Naive B cell (primary cell): ENCODE measurements at regions not wholly inside any gene's neighbourhood (a gene's known extent, or its start where the extent isn't known, plus 50 kb on each side); places are given as distances from the start of the nearest gene placed in this dataset.
A peak's percentile ranks its signal among the peaks of the same experiment; 100 is the strongest.

Experiments
- ATAC-seq, 2 donors: fragments of 150-1000 bp; cut with Tn5 transposase; 2 replicates each; pipeline ENCODE4 v1.10.0; 2021; ENCODE audit warnings: low read depth in 2 of 2, mild to moderate bottlenecking in 2 of 2, moderate library complexity in 2 of 2
- DNase-seq: peaks from one replicate; pipeline ENCODE4 v3.0.0; 2022
- H3K27ac Mint-ChIP-seq, 6 donors: one replicate each; pipeline ENCODE4 v1.8.0; 2020 to 2022; ENCODE audit warnings: mild to moderate bottlenecking in 6 of 6, mixed read lengths in 6 of 6, moderate library complexity in 5 of 6, inconsistent platforms in 2 of 6
- H3K27me3 Mint-ChIP-seq, 3 donors: one replicate each; pipeline ENCODE4 v1.8.0; 2021 to 2022; ENCODE audit warnings: mixed read lengths in 3 of 3, mild to moderate bottlenecking in 1 of 3
- H3K36me3 Mint-ChIP-seq, 2 donors: one replicate each; pipeline ENCODE4 v1.8.0; 2020 to 2022; ENCODE audit warnings: mixed read lengths in 2 of 2, inconsistent platforms in 1 of 2, mild to moderate bottlenecking in 1 of 2
- H3K4me1 Mint-ChIP-seq, 3 donors: one replicate each; pipeline ENCODE4 v1.8.0; 2020 to 2022; ENCODE audit warnings: mixed read lengths in 3 of 3, inconsistent platforms in 1 of 3, mild to moderate bottlenecking in 1 of 3, moderate library complexity in 1 of 3
- H3K4me3 Mint-ChIP-seq, 8 donors: one replicate each; pipeline ENCODE4 v1.8.0; 2020 to 2022; ENCODE audit warnings: mild to moderate bottlenecking in 8 of 8, mixed read lengths in 8 of 8, moderate library complexity in 8 of 8, inconsistent platforms in 2 of 8
- H3K9me3 Mint-ChIP-seq, 7 donors: one replicate each; pipeline ENCODE4 v1.8.0; 2020 to 2022; ENCODE audit warnings: mixed read lengths in 7 of 7, mild to moderate bottlenecking in 5 of 7, inconsistent platforms in 2 of 7, moderate library complexity in 1 of 7

GRCh38 chr2:185128346-185128745 lies 530.0 kb downstream of the ZNF804A start:
- Mint-ChIP-seq H3K36me3 (no peaks in the 10 kb centered on the region), H3K27me3 (no peaks in the 10 kb centered on the region), H3K27ac (peak overlapping the region in 1 of 6 donors; percentile 29), H3K4me3 (no peak overlapping the region), H3K9me3 (peaks cover 0 to 5% (median 3%) of the 10 kb centered on the region in 7 donors), H3K4me1 (no peaks in the 10 kb centered on the region)
- ATAC-seq (no peak), DNase-seq (no peak)

- Mint-ChIP-seq H3K4me3 (no peak overlapping the region), H3K27ac (no peak overlapping the region), H3K9me3 (peaks cover 0 to 8% (median 5%) of the 10 kb centered on the region in 7 donors), H3K4me1 (no peaks in the 10 kb centered on the region), H3K36me3 (no peaks in the 10 kb centered on the region), H3K27me3 (no peaks in the 10 kb centered on the region)
- no peak for DNase-seq
- no peak for ATAC-seq
These were observed 530.7 kb downstream of the ZNF804A start for GRCh38 chr2:185128996-185129395.

GRCh38 chr2:185130685-185131084 lies 532.4 kb downstream of the ZNF804A start:
- Mint-ChIP-seq H3K9me3 (peaks cover 0 to 16% (median 5%) of the 10 kb centered on the region in 7 donors), H3K4me3 (no peak overlapping the region), H3K4me1 (no peaks in the 10 kb centered on the region), H3K36me3 (no peaks in the 10 kb centered on the region), H3K27ac (no peak overlapping the region), H3K27me3 (no peaks in the 10 kb centered on the region)
- no peak for ATAC-seq
- DNase-seq = no peak

GRCh38 chr2:185132501-185133041 lies 534.2 kb downstream of the ZNF804A start:
- Mint-ChIP-seq H3K9me3 (peaks cover 0 to 14% (median 3%) of the 10 kb centered on the region in 7 donors), H3K27ac (no peak overlapping the region), H3K4me1 (no peaks in the 10 kb centered on the region), H3K27me3 (no peaks in the 10 kb centered on the region), H3K36me3 (no peaks in the 10 kb centered on the region), H3K4me3 (no peak overlapping the region)
- ATAC-seq (no peak), DNase-seq (no peak)

- Mint-ChIP-seq H3K36me3 (no peaks in the 10 kb centered on the region), H3K9me3 (peaks cover 0 to 12% (median 6%) of the 10 kb centered on the region in 7 donors), H3K4me1 (no peaks in the 10 kb centered on the region), H3K27ac (no peak overlapping the region), H3K27me3 (no peaks in the 10 kb centered on the region), H3K4me3 (no peak overlapping the region)
- DNase-seq (no peak), ATAC-seq (no peak)
These were observed 539.4 kb downstream of the ZNF804A start for GRCh38 chr2:185137700-185138099.

GRCh38 chr2:185142677-185143076 lies 544.3 kb downstream of the ZNF804A start:
- no peak for DNase-seq
- Mint-ChIP-seq H3K27me3 (no peaks in the 10 kb centered on the region), H3K27ac (no peak overlapping the region), H3K4me3 (no peak overlapping the region), H3K4me1 (no peaks in the 10 kb centered on the region), H3K36me3 (no peaks in the 10 kb centered on the region), H3K9me3 (peaks cover 0 to 6% (median 2%) of the 10 kb centered on the region in 7 donors)
- ATAC-seq = no peak

- no peak for ATAC-seq
- Mint-ChIP-seq H3K27ac (no peak overlapping the region), H3K4me1 (no peaks in the 10 kb centered on the region), H3K4me3 (no peak overlapping the region), H3K9me3 (peaks cover 0 to 6% (median 2%) of the 10 kb centered on the region in 7 donors), H3K27me3 (no peaks in the 10 kb centered on the region), H3K36me3 (no peaks in the 10 kb centered on the region)
- no peak for DNase-seq
These were observed 546.0 kb downstream of the ZNF804A start for GRCh38 chr2:185144159-185144919.

- ATAC-seq (no peak), DNase-seq (no peak)
- peaks cover 0 to 5% (median 1%) of the 10 kb centered on the region in 7 donors for H3K9me3 Mint-ChIP-seq
- no peak overlapping the region for H3K4me3 Mint-ChIP-seq
- H3K36me3 Mint-ChIP-seq = no peaks in the 10 kb centered on the region
- H3K27me3 Mint-ChIP-seq = no peaks in the 10 kb centered on the region
- no peaks in the 10 kb centered on the region for H3K4me1 Mint-ChIP-seq
- no peak overlapping the region for H3K27ac Mint-ChIP-seq
These were observed 547.2 kb downstream of the ZNF804A start for GRCh38 chr2:185145316-185146121.

GRCh38 chr2:185147361-185147760 lies 549.0 kb downstream of the ZNF804A start:
- Mint-ChIP-seq H3K36me3 (no peaks in the 10 kb centered on the region), H3K4me1 (no peaks in the 10 kb centered on the region), H3K27me3 (no peaks in the 10 kb centered on the region), H3K9me3 (peaks cover 0 to 3% (median 0%) of the 10 kb centered on the region in 7 donors), H3K27ac (no peak overlapping the region), H3K4me3 (no peak overlapping the region)
- ATAC-seq (no peak), DNase-seq (no peak)

- DNase-seq (no peak), ATAC-seq (no peak)
- Mint-ChIP-seq H3K36me3 (no peaks in the 10 kb centered on the region), H3K9me3 (peaks cover 0 to 3% (median 0%) of the 10 kb centered on the region in 7 donors), H3K27me3 (no peaks in the 10 kb centered on the region), H3K4me1 (no peaks in the 10 kb centered on the region), H3K4me3 (no peak overlapping the region), H3K27ac (no peak overlapping the region)
These were observed 553.9 kb downstream of the ZNF804A start for GRCh38 chr2:185152186-185152585.

- DNase-seq (no peak), ATAC-seq (no peak)
- Mint-ChIP-seq H3K9me3 (peaks cover 0 to 5% (median 4%) of the 10 kb centered on the region in 7 donors), H3K4me1 (no peaks in the 10 kb centered on the region), H3K36me3 (no peaks in the 10 kb centered on the region), H3K4me3 (no peak overlapping the region), H3K27ac (no peak overlapping the region), H3K27me3 (no peaks in the 10 kb centered on the region)
These were observed 563.4 kb downstream of the ZNF804A start for GRCh38 chr2:185161701-185162100.

- no peak overlapping the region for H3K4me3 Mint-ChIP-seq
- no peaks in the 10 kb centered on the region for H3K27me3 Mint-ChIP-seq
- peaks cover 0 to 2% (median 0%) of the 10 kb centered on the region in 7 donors for H3K9me3 Mint-ChIP-seq
- H3K4me1 Mint-ChIP-seq = no peaks in the 10 kb centered on the region
- H3K36me3 Mint-ChIP-seq = no peaks in the 10 kb centered on the region
- ATAC-seq (no peak), DNase-seq (no peak)
- H3K27ac Mint-ChIP-seq = no peak overlapping the region
These were observed 564.3 kb upstream of the FSIP2 start for GRCh38 chr2:185174353-185174752.

- DNase-seq (no peak), ATAC-seq (no peak)
- no peaks in the 10 kb centered on the region for H3K4me1 Mint-ChIP-seq
- H3K27ac Mint-ChIP-seq = no peak overlapping the region
- H3K9me3 Mint-ChIP-seq = peaks cover 0 to 5% (median 0%) of the 10 kb centered on the region in 7 donors
- no peaks in the 10 kb centered on the region for H3K36me3 Mint-ChIP-seq
- no peak overlapping the region for H3K4me3 Mint-ChIP-seq
- H3K27me3 Mint-ChIP-seq = no peaks in the 10 kb centered on the region
These were observed 558.9 kb upstream of the FSIP2 start for GRCh38 chr2:185179743-185180142.

GRCh38 chr2:185181901-185182300 lies 556.7 kb upstream of the FSIP2 start:
- no peak overlapping the region for H3K27ac Mint-ChIP-seq
- no peak for DNase-seq
- H3K4me1 Mint-ChIP-seq = no peaks in the 10 kb centered on the region

More at GRCh38 chr2:185181901-185182300, 556.7 kb upstream of the FSIP2 start:
- Mint-ChIP-seq H3K36me3 (no peaks in the 10 kb centered on the region), H3K27me3 (no peaks in the 10 kb centered on the region), H3K4me3 (no peak overlapping the region), H3K9me3 (peaks cover 0 to 4% (median 0%) of the 10 kb centered on the region in 7 donors)
- no peak for ATAC-seq
